ENCODE measurements at regions not wholly inside any gene's neighbourhood (a gene's known extent, or its start where the extent isn't known, plus 50 kb on each side); places are given as distances from the start of the nearest gene placed in this dataset.

GRCh38 chr16:59087641-59088040 is 353.5 kb upstream of the GOT2 start:
- TF ChIP-seq CTCF (IDR thresholded peaks at IDR 0.05) (no peak), POLR2A (IDR thresholded peaks at IDR 0.05) (no peak)
